K562 (cell line): ENCODE measurements at regions not wholly inside any gene's neighbourhood (a gene's known extent, or its start where the extent isn't known, plus 50 kb on each side); places are given as distances from the start of the nearest gene placed in this dataset.

ENCODE experiments used
- ATAC-seq: fragments of 200-7000 bp; cut with Tn5 transposase; 3 replicates; pipeline ENCODE4 v1.9.1; 2020; ENCODE audit warnings: moderate library complexity
- BruUV-seq: library from RNA; stranded (reverse); fragments of 400-500 nt; replicated peaks from 2 replicates; lab custom pipeline; 2021; lab: Mats Ljungman, UMichigan
- CTCF ChIA-PET: fragments of 300-600 bp; formaldehyde crosslinking; extraction: SDS; loops from one replicate; lab custom pipeline; 2021; ENCODE audit warnings: low intra/inter-chr PET ratio; lab: Yijun Ruan, JAX
- POLR2A ChIA-PET: fragments of 300-600, 350-650 bp; sonication (Branson Sonifier 250); formaldehyde crosslinking; extraction: SDS; loops from one replicate; lab custom pipeline; 2021; ENCODE audit warnings: antibody characterized with exemption, inconsistent platforms; lab: Yijun Ruan, JAX
- DNase-seq, 4 experiments: peaks; one replicate each; pipeline versions ENCODE4 v3.0.0 to v3.0.0-alpha.2; 2011 to 2018; ENCODE audit warnings: low spot score in 3 of 4, mixed read lengths in 3 of 4; ENCODE audit errors: extremely low read depth in 1 of 4
- FAIRE-seq: peaks from 2 replicates; lab custom pipeline; 2011; peaks lifted over from hg19 to GRCh38; lab: Jason Lieb, UNC
- H2AFZ ChIP-seq: 2 replicates; pipeline ENCODE4 v1.6.0; 2011; ENCODE audit warnings: low read depth, low read length, control low read depth, inconsistent platforms
- H3K27ac ChIP-seq: fragments of 200-600 bp; 3 replicates; pipeline ENCODE4 v1.8.0; 2011; ENCODE audit warnings: low read depth, mild to moderate bottlenecking, control low read depth, inconsistent platforms, low read length, moderate library complexity, mixed read lengths; ENCODE audit errors: extremely low read depth
- H3K27me3 ChIP-seq, 2 experiments: fragments of 300-600 bp in 1 of 2; 2 replicates in 1 of 2; 3 replicates in 1 of 2; pipeline versions ENCODE4 v1.6.0 to v1.8.0; 2011; ENCODE audit warnings: inconsistent platforms in 2 of 2, low read length in 2 of 2, mild to moderate bottlenecking in 1 of 2, mixed read lengths in 1 of 2, moderate library complexity in 1 of 2; ENCODE audit not compliant: control insufficient read depth in 2 of 2, insufficient read depth in 2 of 2
- H3K36me3 ChIP-seq: fragments of 300-600 bp; 3 replicates; pipeline ENCODE4 v1.8.0; 2011; ENCODE audit warnings: mild to moderate bottlenecking, low read length, inconsistent platforms; ENCODE audit not compliant: control insufficient read depth, insufficient read depth
- H3K4me1 ChIP-seq, 2 experiments: fragments of 200-600 bp in 1 of 2; replicated peaks in 1 of 2; 2 replicates in 1 of 2; 3 replicates in 1 of 2; pipeline versions ENCODE4 v1.5.1 to v1.8.0; 2011; ENCODE audit warnings: inconsistent platforms in 2 of 2, low read length in 2 of 2, mild to moderate bottlenecking in 1 of 2, mixed read lengths in 1 of 2, moderate library complexity in 1 of 2; ENCODE audit not compliant: control insufficient read depth in 2 of 2, insufficient read depth in 2 of 2
- H3K4me2 ChIP-seq: 2 replicates; pipeline ENCODE4 v1.6.1; 2011; ENCODE audit warnings: low read length, control low read depth, inconsistent platforms, mixed read lengths; ENCODE audit not compliant: insufficient read depth
- H3K4me3 ChIP-seq: fragments of 200-600 bp; sonication (generic), shearing (Covaris generic); 2 replicates; pipeline ENCODE4 v1.5.1; 2016; ENCODE audit warnings: control low read depth, inconsistent platforms
- H3K79me2 ChIP-seq: fragments of 200-600 bp; 3 replicates; pipeline ENCODE4 v1.8.0; 2011; ENCODE audit warnings: low read length, inconsistent platforms; ENCODE audit not compliant: control insufficient read depth, insufficient read depth
- H3K9ac ChIP-seq, 2 experiments: 2 replicates each; pipeline versions ENCODE4 v1.6.0 to v1.6.1; 2011; ENCODE audit warnings: low read depth in 2 of 2, low read length in 2 of 2, control low read depth in 1 of 2, inconsistent platforms in 1 of 2, mild to moderate bottlenecking in 1 of 2, mixed read lengths in 1 of 2; ENCODE audit not compliant: insufficient read depth in 1 of 2
- H3K9me1 ChIP-seq: one replicate; pipeline ENCODE4 v1.6.0; 2011; ENCODE audit warnings: inconsistent platforms, mild to moderate bottlenecking, low read length, moderate library complexity; ENCODE audit not compliant: control insufficient read depth, insufficient read depth
- H3K9me3 ChIP-seq: replicated peaks from 2 replicates; pipeline ENCODE4 v1.5.1; 2011; ENCODE audit warnings: low read depth, low read length, inconsistent platforms; ENCODE audit not compliant: control insufficient read depth, insufficient read depth
- H4K20me1 ChIP-seq: replicated peaks from 2 replicates; pipeline ENCODE4 v1.6.1; 2011; ENCODE audit warnings: low read length, inconsistent platforms, mixed read lengths; ENCODE audit not compliant: control insufficient read depth, insufficient read depth
- BCOR ChIP-seq: fragments of 450-650 bp; IDR thresholded peaks from 2 replicates; pipeline ENCODE4 v1.6.1; 2016
- C11orf30 ChIP-seq: fragments of 450-650 bp; IDR thresholded peaks from 2 replicates; pipeline ENCODE4 v1.6.1; 2016; ENCODE audit warnings: low read depth, mild to moderate bottlenecking
- CBX5 ChIP-seq: IDR thresholded peaks from 2 replicates; pipeline ENCODE4 v1.6.1; 2014; ENCODE audit warnings: low read depth, borderline replicate concordance
- CEBPG ChIP-seq, 3 experiments: fragments of 200-800 bp in 1 of 3; sonication (Bioruptor generic) in 1 of 3; sonication (generic) in 1 of 3; formaldehyde crosslinking in 1 of 3; IDR thresholded peaks in 2 of 3; conservative IDR thresholded peaks in 1 of 3; 2 replicates each; pipeline versions ENCODE4 v1.6.1 to v1.8.0; 2016 to 2022; ENCODE audit warnings: missing compliant biosample characterization in 2 of 3, missing genetic modification characterization in 2 of 3, mild to moderate bottlenecking in 1 of 3, missing genetic modification reagents in 1 of 3
- ELF2 ChIP-seq: fragments of 250-450 bp; sonication (Bioruptor Pico); IDR thresholded peaks from 2 replicates; pipeline ENCODE4 v1.5.0; 2021; ENCODE audit warnings: mild to moderate bottlenecking
- MAFG ChIP-seq: fragments of 450-650 bp; conservative IDR thresholded peaks from 2 replicates; pipeline ENCODE4 v1.6.1; 2016; ENCODE audit warnings: missing genetic modification characterization, missing compliant biosample characterization
- MEF2D ChIP-seq: conservative IDR thresholded peaks from 2 replicates; pipeline ENCODE4 v1.6.1; 2016; ENCODE audit warnings: low read depth, missing genetic modification characterization, missing compliant biosample characterization
- NFIC ChIP-seq: fragments of 450-650 bp; IDR thresholded peaks from 2 replicates; pipeline ENCODE4 v1.6.1; 2017; ENCODE audit warnings: mild to moderate bottlenecking, inconsistent platforms
- NFIX ChIP-seq: fragments of 250-450 bp; sonication (Bioruptor Pico); IDR thresholded peaks from 2 replicates; pipeline ENCODE4 v1.4.0; 2020; ENCODE audit warnings: low read depth, mild to moderate bottlenecking, moderate library complexity
- RCOR1 ChIP-seq, 2 experiments: IDR thresholded peaks; 2 replicates each; pipeline ENCODE4 v1.6.1; 2012; ENCODE audit warnings: low read depth in 2 of 2, low read length in 2 of 2, borderline replicate concordance in 1 of 2, improper control_type of control experiment in 1 of 2
- TBL1XR1 ChIP-seq, 2 experiments: IDR thresholded peaks; 2 replicates each; pipeline ENCODE4 v1.6.1; 2012; ENCODE audit warnings: improper control_type of control experiment in 2 of 2, low read length in 2 of 2, mild to moderate bottlenecking in 1 of 2
- TCF7L2 ChIP-seq: fragments of 150-350 bp; IDR thresholded peaks from 2 replicates; pipeline ENCODE4 v1.6.1; 2016; ENCODE audit warnings: low read depth, mild to moderate bottlenecking, low read length, moderate library complexity
- ZNF23 ChIP-seq: fragments of 250-450 bp; sonication (Bioruptor Pico); IDR thresholded peaks from 2 replicates; pipeline ENCODE4 v1.4.0; 2020; ENCODE audit warnings: mild to moderate bottlenecking
- ZNF280A ChIP-seq: fragments of 450-650 bp; IDR thresholded peaks from 2 replicates; pipeline ENCODE4 v1.6.1; 2018; ENCODE audit warnings: mild to moderate bottlenecking, low read depth; ENCODE audit not compliant: partially characterized antibody
- ZNF316 ChIP-seq: fragments of 450-650 bp; IDR thresholded peaks from 2 replicates; pipeline ENCODE4 v1.6.1; 2016
- ZNF592 ChIP-seq: fragments of 450-650 bp; IDR thresholded peaks from 2 replicates; pipeline ENCODE4 v1.6.1; 2017; ENCODE audit warnings: antibody characterized with exemption, mild to moderate bottlenecking
- WGBS: fragments of 100-300 bp; shearing (Covaris generic); methylation state at CpG from one replicate; pipeline ENCODE4 v1.1.6; 2016; ENCODE audit warnings: low coverage, mixed read lengths; ENCODE audit not compliant: insufficient coverage; ENCODE audit errors: missing lambda C conversion rate; 5-methylcytosine and 5-hydroxymethylcytosine counted together
- in situ Hi-C: fragments of 300-500 bp; cut with MboI; formaldehyde crosslinking; loops from 4 replicates; pipeline ENCODE4 v1.15.0; 2018; ENCODE audit warnings: inconsistent platforms, mixed read lengths
- intact Hi-C: fragments of 100-400 bp; cut with micrococcal nuclease; formaldehyde crosslinking; loops from 2 replicates; pipeline ENCODE4 v1.14.2; 2022

DNA sequence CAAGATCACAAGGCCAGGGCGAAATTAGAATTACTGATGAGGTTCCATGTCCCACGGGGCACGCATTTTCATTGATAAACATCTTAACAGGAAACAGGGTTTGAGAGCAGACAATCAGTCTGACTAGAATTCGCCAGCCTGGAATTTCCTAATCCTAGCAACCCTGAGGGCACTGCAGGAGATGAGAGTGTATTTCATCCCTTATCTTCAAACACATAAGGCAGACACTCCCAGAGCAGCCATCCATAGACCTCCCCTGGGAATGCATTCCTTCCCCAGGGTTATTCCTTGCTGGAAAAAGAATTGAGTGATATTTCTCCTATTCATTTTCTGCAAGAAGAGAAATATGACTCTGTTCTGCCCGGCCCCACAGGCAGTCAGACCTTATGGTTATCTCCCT, 821.7 kb downstream of the MAT2B start (continued):
- peak; percentile 36 for TF ChIP-seq ZNF280A
- TF ChIP-seq CBX5: peak; percentile 96

DNA sequence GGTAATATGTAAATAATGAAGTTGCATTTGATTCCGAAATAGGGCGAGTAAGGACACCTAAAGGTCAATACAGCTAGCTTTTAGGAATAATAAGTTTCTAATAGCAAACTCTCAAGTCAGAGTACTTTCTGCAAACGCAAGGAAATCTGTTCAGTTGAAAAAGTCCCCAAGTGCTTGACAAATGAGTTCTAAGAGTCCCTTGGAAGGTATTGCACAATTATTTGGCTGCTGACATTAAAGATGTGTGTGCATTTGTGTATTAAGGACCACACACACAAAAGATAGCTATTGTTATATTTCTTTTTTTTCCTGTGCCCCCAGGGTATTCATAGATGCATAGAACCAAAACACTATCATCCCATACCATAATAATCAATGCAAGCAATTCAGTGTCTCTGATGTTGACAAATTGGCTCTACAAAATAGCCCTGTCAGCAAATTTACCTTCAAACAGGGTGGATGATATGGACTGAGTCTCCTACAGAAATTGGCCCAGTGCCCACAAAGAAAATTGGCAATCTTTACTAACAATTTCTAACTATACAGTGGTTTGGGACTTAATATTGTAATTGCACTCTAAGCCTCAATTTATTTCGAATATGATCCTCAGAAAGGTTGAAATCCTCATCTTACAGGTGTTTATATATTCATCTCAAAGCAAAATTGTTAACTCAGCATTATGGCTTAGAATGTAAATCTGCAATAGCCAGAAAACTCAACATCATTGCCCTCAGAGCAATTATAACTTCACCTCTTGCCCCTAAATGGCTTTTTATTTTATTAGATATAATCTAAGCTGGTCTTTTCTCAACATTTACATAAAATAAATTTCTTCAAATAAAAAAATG, 827.2 kb downstream of the MAT2B start:
- ATAC-seq: no peak
- WGBS: 80% methylated on average over 4 of the region's 4 CpGs
- BruUV-seq: no TSS peak
- no peaks in the 10 kb centered on the region for H3K79me2 ChIP-seq
- H3K36me3 ChIP-seq: 0 out of 3 replicates have a peak, but pooled peaks cover 2% of the 10 kb centered on the region
- H3K27me3 ChIP-seq: no peaks in the 10 kb centered on the region
- FAIRE-seq: no peak
- H3K9me1 ChIP-seq: no peaks in the 10 kb centered on the region
- no peak overlapping the region for H3K4me2 ChIP-seq
- H3K9me3 ChIP-seq: no peaks in the 10 kb centered on the region; the same call in 1 of the 2 replicates
- no peak overlapping the region for H3K9ac ChIP-seq
- in situ Hi-C loops: no loop called here
- peaks cover 0 to 10% of the 10 kb centered on the region in 2 experiments; a peak in 3 of 5 replicates for H3K4me1 ChIP-seq
- ChIA-PET POLR2A (no interaction called here), CTCF (no interaction called here)
- no peak overlapping the region for H3K27ac ChIP-seq
- H2AFZ ChIP-seq: no peak overlapping the region
- no peaks in the 10 kb centered on the region for H4K20me1 ChIP-seq
- intact Hi-C loops: no loop called here
- DNase-seq: no peak
- no peak overlapping the region for H3K4me3 ChIP-seq
- no peak for TF ChIP-seq ZNF592
- no peak for TF ChIP-seq MEF2D (tag)
- peak; percentile 10; the same call in 1 of the 2 replicates for TF ChIP-seq NFIX
- no peak for TF ChIP-seq TCF7L2
- no peak for TF ChIP-seq CEBPG (CRISPR knock-in tag; IDR thresholded peaks at IDR 0.05)
- peak in 1 of 2 experiments; percentile 37; a peak in 2 of 4 replicates for TF ChIP-seq CEBPG (tag; conservative IDR thresholded peaks at IDR 0.05 in 1 of 2, IDR thresholded peaks at IDR 0.05 in 1 of 2)
- no peak for TF ChIP-seq ZNF23 (CRISPR knock-in tag)
- peak; percentile 90 for TF ChIP-seq MAFG (tag)
- TF ChIP-seq BCOR: no peak
- TF ChIP-seq NFIC: peak; percentile 90
- peak; percentile 97 for TF ChIP-seq ZNF316
- no peak for TF ChIP-seq RCOR1 (IDR thresholded peaks at IDR 0.05; ENCODE audit: borderline replicate concordance in 1 of 2, low read depth in 2 of 2, low read length in 2 of 2)
- no peak for TF ChIP-seq ELF2 (CRISPR knock-in tag)
- TF ChIP-seq TBL1XR1 (IDR thresholded peaks at IDR 0.05; ENCODE audit: low read length in 2 of 2): no peak
- TF ChIP-seq C11orf30: peak; percentile 95
